Coronary artery (tissue), 2 donors: ENCODE measurements at regions not wholly inside any gene's neighbourhood (a gene's known extent, or its start where the extent isn't known, plus 50 kb on each side); places are given as distances from the start of the nearest gene placed in this dataset.

ENCODE experiments used
- DNase-seq: peaks from one replicate; pipeline ENCODE4 v3.0.0-alpha.2; 2017; ENCODE audit warnings: low spot score
- H3K27ac ChIP-seq, 2 donors: fragments of 200-600 bp; sonication (generic); one replicate each; pipeline ENCODE4 v1.5.1; 2016 to 2019
- H3K4me3 ChIP-seq: fragments of 200-600 bp; sonication (generic); 2 replicates; pipeline ENCODE4 v1.5.1; 2016; ENCODE audit warnings: mild to moderate bottlenecking, moderate library complexity
- TF ChIP-seq, protein P1 (sequence below): fragments of 200-600 bp; sonication (generic); IDR thresholded peaks from one replicate; pipeline ENCODE4 v1.5.1; 2019; ENCODE audit warnings: antibody characterized with exemption

DNA sequence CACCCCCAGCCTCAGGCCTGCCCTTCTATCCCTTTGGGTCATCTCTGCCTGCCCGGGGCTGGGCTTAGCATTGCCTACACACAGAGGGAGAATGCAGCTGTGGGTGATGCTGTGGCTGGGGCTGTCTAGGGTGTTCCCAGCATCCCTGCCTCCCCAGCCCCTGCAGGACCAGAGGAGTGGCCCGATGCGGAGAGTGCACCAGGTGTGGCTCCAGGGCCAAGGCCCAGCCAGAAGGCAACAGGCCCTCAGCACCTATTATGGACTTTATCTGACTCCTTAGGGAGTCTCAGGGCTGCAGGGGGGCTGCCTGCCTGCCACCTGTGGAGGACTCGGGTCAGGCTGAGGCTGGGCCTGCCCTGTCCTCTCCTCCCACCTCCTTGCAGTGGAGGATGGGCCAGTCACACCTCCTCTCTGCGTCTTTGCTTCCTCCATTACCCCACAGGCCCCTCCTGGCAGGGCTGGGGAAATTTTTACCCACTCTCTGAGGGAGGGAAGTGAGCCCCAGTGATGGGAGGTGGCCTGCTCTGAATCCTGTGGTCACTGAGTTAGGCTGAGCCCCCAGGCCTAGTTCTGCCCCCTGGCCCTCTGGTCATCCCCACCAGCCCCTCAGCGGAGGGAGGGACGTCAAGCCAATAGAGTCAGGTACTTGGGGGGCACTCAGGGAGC lies 92.9 kb upstream of the PCBD1 start:
- Histone ChIP-seq H3K4me3 (no peak overlapping the region), H3K27ac (no peak overlapping the region)
- TF ChIP-seq, protein P1, sequence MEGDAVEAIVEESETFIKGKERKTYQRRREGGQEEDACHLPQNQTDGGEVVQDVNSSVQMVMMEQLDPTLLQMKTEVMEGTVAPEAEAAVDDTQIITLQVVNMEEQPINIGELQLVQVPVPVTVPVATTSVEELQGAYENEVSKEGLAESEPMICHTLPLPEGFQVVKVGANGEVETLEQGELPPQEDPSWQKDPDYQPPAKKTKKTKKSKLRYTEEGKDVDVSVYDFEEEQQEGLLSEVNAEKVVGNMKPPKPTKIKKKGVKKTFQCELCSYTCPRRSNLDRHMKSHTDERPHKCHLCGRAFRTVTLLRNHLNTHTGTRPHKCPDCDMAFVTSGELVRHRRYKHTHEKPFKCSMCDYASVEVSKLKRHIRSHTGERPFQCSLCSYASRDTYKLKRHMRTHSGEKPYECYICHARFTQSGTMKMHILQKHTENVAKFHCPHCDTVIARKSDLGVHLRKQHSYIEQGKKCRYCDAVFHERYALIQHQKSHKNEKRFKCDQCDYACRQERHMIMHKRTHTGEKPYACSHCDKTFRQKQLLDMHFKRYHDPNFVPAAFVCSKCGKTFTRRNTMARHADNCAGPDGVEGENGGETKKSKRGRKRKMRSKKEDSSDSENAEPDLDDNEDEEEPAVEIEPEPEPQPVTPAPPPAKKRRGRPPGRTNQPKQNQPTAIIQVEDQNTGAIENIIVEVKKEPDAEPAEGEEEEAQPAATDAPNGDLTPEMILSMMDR, result no peak
- DNase-seq, result no peak

DNA sequence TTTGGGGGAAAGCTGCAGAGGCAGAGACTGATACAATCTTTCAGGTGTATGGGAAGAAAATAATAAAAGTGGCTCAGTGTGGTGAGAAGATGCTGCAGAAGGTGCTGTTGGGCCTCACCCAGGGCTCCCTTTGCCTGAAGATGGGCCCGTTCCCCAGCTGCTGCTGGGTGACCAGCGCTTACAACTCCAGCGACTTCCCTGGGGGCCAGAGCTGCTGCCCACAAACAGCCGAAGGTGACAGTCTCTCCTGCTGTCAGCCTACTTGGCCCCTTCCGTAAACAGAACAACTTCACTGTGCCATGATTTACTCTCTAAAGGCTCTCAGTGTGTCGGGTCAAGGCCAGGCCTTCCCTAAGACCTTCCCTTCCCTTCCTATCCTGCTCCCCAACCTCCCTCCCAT lies 93.6 kb upstream of the PCBD1 start:
- no peak overlapping the region for H3K27ac ChIP-seq
- DNase-seq, result no peak
- TF ChIP-seq, protein P1, result no peak
- H3K4me3 ChIP-seq, result no peak overlapping the region

GRCh38 chr10:70982443-70982842 lies 94.1 kb upstream of the PCBD1 start:
- H3K27ac ChIP-seq, result no peak overlapping the region
- TF ChIP-seq, protein P1, result no peak
- H3K4me3 ChIP-seq, result no peak overlapping the region
- no peak for DNase-seq

DNA sequence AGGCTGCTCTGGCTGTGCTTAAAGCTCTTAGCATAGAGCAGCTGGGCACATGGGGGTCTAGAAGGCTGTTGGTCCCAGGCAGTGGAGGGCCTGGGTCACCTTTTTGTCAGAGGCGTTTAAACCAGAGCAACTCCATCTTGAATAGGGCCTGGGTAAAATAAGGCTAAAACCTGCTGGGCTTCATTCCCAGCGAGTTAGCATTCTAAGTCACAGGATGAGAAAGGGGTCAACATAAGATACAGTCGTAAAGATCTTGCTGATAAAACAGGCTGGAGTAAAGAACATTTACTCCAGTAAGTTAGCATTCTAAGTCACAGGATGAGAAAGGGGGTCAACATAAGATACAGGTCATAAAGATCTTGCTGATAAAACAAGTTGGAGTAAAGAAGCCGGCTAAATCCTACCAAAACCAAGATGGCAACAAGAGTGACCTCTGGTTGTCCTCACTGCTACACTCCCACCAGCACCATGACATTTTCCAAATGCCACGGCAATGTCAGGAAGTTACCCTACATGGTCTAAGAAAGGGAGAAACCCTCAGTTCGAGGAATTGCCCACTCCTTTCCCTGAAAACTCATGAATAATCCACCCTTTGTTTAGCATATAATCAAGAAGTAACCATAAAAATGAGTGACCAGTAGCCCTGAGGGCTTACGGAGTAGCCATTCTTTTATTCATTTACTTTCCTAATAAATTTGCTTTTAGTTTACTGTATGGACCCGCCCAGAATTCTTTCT lies 96.8 kb upstream of the PCBD1 start:
- H3K27ac ChIP-seq, result no peak overlapping the region
- TF ChIP-seq, protein P1, result no peak
- H3K4me3 ChIP-seq, result no peak overlapping the region
- no peak for DNase-seq

DNA sequence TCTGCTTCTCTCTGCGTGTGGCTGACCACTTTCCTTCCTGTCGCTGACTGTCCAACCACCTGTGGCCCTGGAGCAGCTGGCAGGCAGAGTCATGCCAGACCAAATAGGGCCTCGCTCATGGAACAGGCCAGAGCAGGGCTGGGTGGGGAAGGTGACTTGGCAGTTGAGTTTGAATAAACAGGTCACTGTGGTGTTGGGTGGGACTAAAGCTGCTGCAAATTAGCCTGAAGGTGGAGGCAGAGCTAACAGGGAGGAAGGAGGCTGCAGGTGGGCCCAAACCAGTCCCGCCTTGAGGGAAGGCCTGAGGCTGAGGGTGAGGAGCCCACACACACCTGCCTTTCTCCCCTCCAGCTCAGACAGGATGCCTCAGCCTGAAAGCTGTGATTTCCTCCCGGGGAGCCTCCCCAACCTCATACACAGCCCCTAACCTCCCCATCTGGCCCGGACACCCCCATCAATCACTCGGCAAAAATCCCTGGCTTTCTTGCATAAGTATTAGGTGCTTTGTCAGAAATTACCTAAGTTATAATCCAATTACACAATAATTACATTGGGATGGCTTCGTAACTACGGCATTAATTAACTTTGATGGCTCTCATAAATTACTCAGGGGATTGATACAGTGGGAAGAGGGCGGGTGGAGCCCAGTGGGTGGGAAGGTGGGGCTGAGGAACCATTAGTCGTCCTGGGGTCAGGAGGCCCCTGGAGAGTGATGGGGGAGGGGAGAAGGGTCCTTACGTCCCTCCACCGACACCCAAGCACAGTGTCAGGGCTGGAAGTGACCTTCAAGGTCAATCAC lies 97.7 kb upstream of the PCBD1 start:
- TF ChIP-seq, protein P1, result no peak
- no peak for DNase-seq
- no peak overlapping the region for H3K27ac ChIP-seq
- no peak overlapping the region for H3K4me3 ChIP-seq

GRCh38 chr10:70986623-70986950 lies 98.2 kb upstream of the PCBD1 start:
- Histone ChIP-seq H3K27ac (no peak overlapping the region), H3K4me3 (no peak overlapping the region)
- TF ChIP-seq, protein P1, result no peak
- DNase-seq, result no peak
